HEK293 (cell line): ENCODE measurements at regions not wholly inside any gene's neighbourhood (a gene's known extent, or its start where the extent isn't known, plus 50 kb on each side); places are given as distances from the start of the nearest gene placed in this dataset.

Source experiments
- CTCF ChIA-PET: fragments of 350-600 bp; formaldehyde crosslinking; extraction: SDS; loops from one replicate; lab custom pipeline; 2021; ENCODE audit warnings: antibody characterized with exemption; lab: Yijun Ruan, JAX
- POLR2A ChIA-PET: fragments of 300-600 bp; formaldehyde crosslinking; extraction: SDS; loops from one replicate; lab custom pipeline; 2020; ENCODE audit warnings: antibody characterized with exemption, inconsistent platforms; lab: Yijun Ruan, JAX
- H3K27ac ChIP-seq: fragments of 200-500 bp; sonication (Bioruptor generic); 2 replicates; pipeline ENCODE4 v1.5.1; 2014; ENCODE audit warnings: low read depth, low read length, control low read depth, inconsistent platforms; ENCODE audit errors: extremely low read depth
- H3K36me3 ChIP-seq, 2 experiments: fragments of 200-500 bp in 1 of 2; sonication (Bioruptor generic) in 1 of 2; 1 replicate in 1 of 2; 2 replicates in 1 of 2; pipeline ENCODE4 v1.5.1; 2014 to 2017; ENCODE audit warnings: inconsistent platforms in 2 of 2, low read length in 2 of 2; ENCODE audit not compliant: control insufficient read depth in 2 of 2, insufficient read depth in 1 of 2
- H3K4me1 ChIP-seq: fragments of 200-500 bp; sonication (Bioruptor generic); 2 replicates; pipeline ENCODE4 v1.5.1; 2014; ENCODE audit warnings: mild to moderate bottlenecking, low read length, inconsistent platforms; ENCODE audit not compliant: control insufficient read depth, insufficient read depth
- H3K4me3 ChIP-seq: 2 replicates; pipeline ENCODE4 v1.5.1; 2011; ENCODE audit warnings: low read depth, mild to moderate bottlenecking, control low read depth, low read length, moderate library complexity
- H3K9me3 ChIP-seq: fragments of 200-500 bp; sonication (Bioruptor generic); 2 replicates; pipeline ENCODE4 v1.5.1; 2014; ENCODE audit warnings: low read depth, low read length, inconsistent platforms; ENCODE audit not compliant: control insufficient read depth, insufficient read depth
- AEBP2 ChIP-seq: fragments of 450-650 bp; formaldehyde crosslinking; IDR thresholded peaks from 2 replicates; pipeline ENCODE4 v1.5.1; 2016; ENCODE audit warnings: missing biosample characterization, missing genetic modification characterization, borderline replicate concordance
- KLF17 ChIP-seq: fragments of 450-650 bp; formaldehyde crosslinking; IDR thresholded peaks from 2 replicates; pipeline ENCODE4 v1.5.1; 2016; ENCODE audit warnings: missing biosample characterization, missing genetic modification characterization
- KLF7 ChIP-seq: fragments of 450-650 bp; formaldehyde crosslinking; IDR thresholded peaks from 2 replicates; pipeline ENCODE4 v1.5.1; 2016; ENCODE audit warnings: missing biosample characterization, missing genetic modification characterization, borderline replicate concordance
- OVOL3 ChIP-seq: fragments of 450-650 bp; formaldehyde crosslinking; IDR thresholded peaks from 2 replicates; pipeline ENCODE4 v1.5.1; 2016; ENCODE audit warnings: missing biosample characterization, missing genetic modification characterization
- PRDM1 ChIP-seq: fragments of 450-650 bp; formaldehyde crosslinking; IDR thresholded peaks from 2 replicates; pipeline ENCODE4; 2016; ENCODE audit warnings: missing biosample characterization, missing genetic modification characterization
- REST ChIP-seq: fragments of 450-650 bp; formaldehyde crosslinking; IDR thresholded peaks from 2 replicates; pipeline ENCODE4 v1.5.1; 2016; ENCODE audit warnings: missing biosample characterization, missing genetic modification characterization
- SALL2 ChIP-seq: fragments of 450-650 bp; formaldehyde crosslinking; IDR thresholded peaks from 2 replicates; pipeline ENCODE4 v1.5.0; 2017; ENCODE audit warnings: missing biosample characterization, mild to moderate bottlenecking, missing genetic modification characterization, borderline replicate concordance
- SCRT2 ChIP-seq: fragments of 450-650 bp; formaldehyde crosslinking; IDR thresholded peaks from 2 replicates; pipeline ENCODE4 v1.5.1; 2016; ENCODE audit warnings: missing biosample characterization, missing genetic modification characterization
- ZBTB6 ChIP-seq: fragments of 450-650 bp; formaldehyde crosslinking; IDR thresholded peaks from 2 replicates; pipeline ENCODE4 v1.5.1; 2017; ENCODE audit warnings: missing biosample characterization, missing genetic modification characterization
- ZFP41 ChIP-seq: fragments of 450-650 bp; formaldehyde crosslinking; IDR thresholded peaks from 2 replicates; pipeline ENCODE4 v1.5.1; 2016; ENCODE audit warnings: missing biosample characterization, missing genetic modification characterization, borderline replicate concordance
- ZNF23 ChIP-seq: fragments of 450-650 bp; formaldehyde crosslinking; IDR thresholded peaks from 2 replicates; pipeline ENCODE4 v1.5.1; 2016; ENCODE audit warnings: missing biosample characterization, missing genetic modification characterization, borderline replicate concordance
- ZNF292 ChIP-seq: fragments of 450-650 bp; formaldehyde crosslinking; IDR thresholded peaks from 2 replicates; pipeline ENCODE4 v1.5.1; 2016; ENCODE audit warnings: low read depth, missing biosample characterization, missing genetic modification characterization, borderline replicate concordance
- ZNF501 ChIP-seq: fragments of 450-650 bp; formaldehyde crosslinking; IDR thresholded peaks from 2 replicates; pipeline ENCODE4 v1.5.1; 2016; ENCODE audit warnings: missing biosample characterization, missing genetic modification characterization
- ZNF529 ChIP-seq: fragments of 450-650 bp; formaldehyde crosslinking; IDR thresholded peaks from 2 replicates; pipeline ENCODE4 v1.5.1; 2017; ENCODE audit warnings: missing genetic modification characterization, missing biosample characterization; ENCODE audit not compliant: insufficient replicate concordance
- ZNF548 ChIP-seq: fragments of 450-650 bp; formaldehyde crosslinking; IDR thresholded peaks from 2 replicates; pipeline ENCODE4 v1.5.1; 2016; ENCODE audit warnings: missing biosample characterization, missing genetic modification characterization
- ZNF596 ChIP-seq: fragments of 450-650 bp; IDR thresholded peaks from 2 replicates; pipeline ENCODE4 v1.5.0; 2018; ENCODE audit warnings: missing biosample characterization, mild to moderate bottlenecking, missing genetic modification characterization, moderate library complexity
- ZNF629 ChIP-seq: fragments of 450-650 bp; formaldehyde crosslinking; IDR thresholded peaks from 2 replicates; pipeline ENCODE4 v1.5.1; 2017; ENCODE audit warnings: missing biosample characterization, missing genetic modification characterization
- ZNF692 ChIP-seq: fragments of 450-650 bp; formaldehyde crosslinking; IDR thresholded peaks from 2 replicates; pipeline ENCODE4 v1.5.1; 2016; ENCODE audit warnings: missing biosample characterization, missing genetic modification characterization
- ZNF704 ChIP-seq: fragments of 450-650 bp; formaldehyde crosslinking; IDR thresholded peaks from 2 replicates; pipeline ENCODE4 v1.5.1; 2016; ENCODE audit warnings: missing biosample characterization, missing genetic modification characterization
- ZNF785 ChIP-seq: fragments of 450-650 bp; formaldehyde crosslinking; IDR thresholded peaks from 2 replicates; pipeline ENCODE4 v1.5.1; 2016; ENCODE audit warnings: missing biosample characterization, missing genetic modification characterization
- ZSCAN4 ChIP-seq: fragments of 450-650 bp; formaldehyde crosslinking; IDR thresholded peaks from 2 replicates; pipeline ENCODE4 v1.5.1; 2017; ENCODE audit warnings: missing biosample characterization, missing genetic modification characterization

- no peak for TF ChIP-seq ZFP41
- TF ChIP-seq ZNF292, result no peak
- TF ChIP-seq AEBP2, result no peak
- TF ChIP-seq, all 188 proteins: peak for 0
These were observed 670.1 kb upstream of the EPHA5 start (continued) for GRCh38 chr4:66340286-66340893.

GRCh38 chr4:66339007-66339406, 668.7 kb upstream of the EPHA5 start:
- Histone ChIP-seq H3K9me3 (no peaks in the 10 kb centered on the region), H3K4me1 (no peaks in the 10 kb centered on the region), H3K4me3 (no peak overlapping the region), H3K36me3 (no peaks in the 10 kb centered on the region), H3K27ac (no peak overlapping the region)
- ChIA-PET POLR2A (no interaction called here), CTCF (no interaction called here)
- no peak for TF ChIP-seq KLF7 (tag by site-specific recombination)
- no peak for TF ChIP-seq SALL2 (tag by site-specific recombination)
- TF ChIP-seq REST (tag by site-specific recombination), result no peak
- no peak for TF ChIP-seq KLF17 (tag by site-specific recombination)
- no peak for TF ChIP-seq SCRT2
- no peak for TF ChIP-seq ZNF785 (tag by site-specific recombination)
- TF ChIP-seq PRDM1 (tag by site-specific recombination), result no peak
- TF ChIP-seq ZNF629, result no peak
- TF ChIP-seq ZBTB6, result no peak
- no peak for TF ChIP-seq OVOL3 (tag by site-specific recombination)
- no peak for TF ChIP-seq ZSCAN4 (tag by site-specific recombination)
- TF ChIP-seq ZNF529 (tag by site-specific recombination), result no peak

- no peaks in the 10 kb centered on the region for H3K4me1 ChIP-seq
- no peaks in the 10 kb centered on the region for H3K9me3 ChIP-seq
- H3K36me3 ChIP-seq, result no peaks in the 10 kb centered on the region
- no peak overlapping the region for H3K27ac ChIP-seq
- no peak overlapping the region for H3K4me3 ChIP-seq
- CTCF ChIA-PET, result no interaction called here
- POLR2A ChIA-PET, result no interaction called here
- TF ChIP-seq ZNF704 (tag by site-specific recombination) (no peak), ZNF501 (tag by site-specific recombination) (no peak), ZNF596 (tag by site-specific recombination) (no peak), ZNF692 (tag by site-specific recombination) (no peak), ZNF548 (tag by site-specific recombination) (no peak), ZNF23 (tag by site-specific recombination) (no peak)
These were observed 661.5 kb upstream of the EPHA5 start for GRCh38 chr4:66331761-66332160.
